ENCODE measurements at regions not wholly inside any gene's neighbourhood (a gene's known extent, or its start where the extent isn't known, plus 50 kb on each side); places are given as distances from the start of the nearest gene placed in this dataset.

DNA sequence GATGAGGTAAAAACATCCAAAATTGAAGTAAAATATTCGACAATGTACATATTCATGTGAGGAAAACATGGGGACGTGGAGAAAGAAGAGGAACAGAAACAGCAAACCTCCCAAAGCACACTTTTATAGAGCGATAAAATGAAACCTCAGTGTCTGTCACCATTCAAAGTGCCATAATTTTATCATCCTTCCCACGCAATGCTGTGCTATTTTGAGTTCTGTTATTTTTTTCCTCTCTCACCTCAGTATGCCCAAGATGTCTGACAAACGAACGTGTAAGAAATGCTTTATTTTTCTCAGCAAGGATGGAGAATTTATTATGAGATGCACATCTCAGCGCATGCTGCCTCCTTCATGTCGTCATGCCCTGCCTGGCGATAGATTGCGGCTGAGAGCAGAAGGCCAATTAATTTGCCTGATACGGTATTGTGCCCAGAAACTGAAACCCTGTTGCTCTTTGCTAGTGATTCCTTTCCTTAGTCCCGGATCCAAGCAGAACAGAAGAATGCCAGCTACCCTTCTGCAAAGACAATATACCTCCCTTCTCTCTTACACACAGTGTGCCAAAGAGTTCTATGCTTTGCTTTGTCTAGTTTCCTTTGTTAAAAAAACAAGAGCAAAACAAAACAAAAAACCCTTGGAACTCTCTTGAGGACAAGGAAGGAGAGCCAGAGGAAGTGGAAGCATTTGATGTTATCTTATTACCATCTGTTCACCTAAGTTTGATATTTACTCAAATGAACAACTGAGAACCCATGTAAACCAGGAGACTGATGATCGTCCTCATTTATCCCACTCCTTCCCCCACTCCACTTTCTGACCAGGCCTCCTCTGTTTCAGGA lies 192.4 kb downstream of the SEMA6A start:
- no peak overlapping the region for H3K4me3 ChIP-seq (ENCODE audit: low read depth, low read length)
- TF ChIP-seq, protein P1, sequence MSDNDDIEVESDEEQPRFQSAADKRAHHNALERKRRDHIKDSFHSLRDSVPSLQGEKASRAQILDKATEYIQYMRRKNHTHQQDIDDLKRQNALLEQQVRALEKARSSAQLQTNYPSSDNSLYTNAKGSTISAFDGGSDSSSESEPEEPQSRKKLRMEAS (IDR thresholded peaks at IDR 0.05; ENCODE audit: low read depth, low read length): no peak
- no peak for TF ChIP-seq POLR2A (IDR thresholded peaks at IDR 0.05; ENCODE audit: extremely low read depth, insufficient read length)
- TF ChIP-seq, protein P2, sequence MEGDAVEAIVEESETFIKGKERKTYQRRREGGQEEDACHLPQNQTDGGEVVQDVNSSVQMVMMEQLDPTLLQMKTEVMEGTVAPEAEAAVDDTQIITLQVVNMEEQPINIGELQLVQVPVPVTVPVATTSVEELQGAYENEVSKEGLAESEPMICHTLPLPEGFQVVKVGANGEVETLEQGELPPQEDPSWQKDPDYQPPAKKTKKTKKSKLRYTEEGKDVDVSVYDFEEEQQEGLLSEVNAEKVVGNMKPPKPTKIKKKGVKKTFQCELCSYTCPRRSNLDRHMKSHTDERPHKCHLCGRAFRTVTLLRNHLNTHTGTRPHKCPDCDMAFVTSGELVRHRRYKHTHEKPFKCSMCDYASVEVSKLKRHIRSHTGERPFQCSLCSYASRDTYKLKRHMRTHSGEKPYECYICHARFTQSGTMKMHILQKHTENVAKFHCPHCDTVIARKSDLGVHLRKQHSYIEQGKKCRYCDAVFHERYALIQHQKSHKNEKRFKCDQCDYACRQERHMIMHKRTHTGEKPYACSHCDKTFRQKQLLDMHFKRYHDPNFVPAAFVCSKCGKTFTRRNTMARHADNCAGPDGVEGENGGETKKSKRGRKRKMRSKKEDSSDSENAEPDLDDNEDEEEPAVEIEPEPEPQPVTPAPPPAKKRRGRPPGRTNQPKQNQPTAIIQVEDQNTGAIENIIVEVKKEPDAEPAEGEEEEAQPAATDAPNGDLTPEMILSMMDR (IDR thresholded peaks at IDR 0.05; ENCODE audit: low read depth, low read length): no peak
- DNase-seq (ENCODE audit: low read depth): no peak

DNA sequence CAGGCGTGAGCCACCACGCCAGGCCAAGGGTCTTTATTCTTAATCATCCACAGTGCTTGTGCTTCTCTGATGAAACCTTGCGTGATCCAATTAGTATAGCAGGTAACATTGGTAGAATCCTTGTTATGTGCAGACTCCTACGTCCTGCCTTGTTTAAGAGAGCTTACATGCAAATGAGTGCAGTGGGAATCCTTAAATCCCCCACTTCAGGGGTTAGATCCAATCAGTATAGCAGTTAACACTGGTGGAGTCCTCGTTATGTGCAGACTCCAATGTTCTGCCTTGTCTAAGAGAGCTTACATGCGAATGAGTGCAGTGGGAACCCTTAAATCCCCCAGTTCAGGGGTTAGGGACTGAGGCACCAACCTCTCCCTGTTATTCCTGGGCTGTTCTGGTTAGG lies 193.4 kb downstream of the SEMA6A start:
- H3K4me3 ChIP-seq (ENCODE audit: low read depth, low read length): no peak overlapping the region
- no peak for TF ChIP-seq POLR2A (IDR thresholded peaks at IDR 0.05; ENCODE audit: extremely low read depth, insufficient read length)
- TF ChIP-seq MYC (IDR thresholded peaks at IDR 0.05; ENCODE audit: low read depth, low read length): no peak
- DNase-seq (ENCODE audit: low read depth): no peak

DNA sequence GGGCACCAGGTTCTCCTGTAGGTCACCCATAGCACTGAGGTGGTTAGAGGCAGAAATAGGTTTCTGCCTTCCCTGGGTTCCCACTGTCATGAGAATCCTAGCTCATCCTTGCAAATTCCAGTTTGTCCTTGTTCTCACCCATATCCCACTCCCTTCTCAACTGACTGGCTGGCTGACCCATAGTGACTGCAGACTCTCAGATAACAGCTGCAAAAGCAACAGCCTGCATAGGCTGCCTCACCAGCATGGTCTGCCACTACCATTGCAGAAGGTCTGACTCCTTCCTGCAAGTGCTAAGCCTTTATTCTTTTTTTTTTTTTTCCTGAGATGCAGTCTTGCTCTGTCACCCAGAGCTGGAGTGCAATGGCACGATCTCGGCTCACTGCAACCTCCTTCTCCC lies 194.0 kb downstream of the SEMA6A start:
- DNase-seq (ENCODE audit: low read depth): no peak
- TF ChIP-seq, protein P2 (IDR thresholded peaks at IDR 0.05; ENCODE audit: low read depth, low read length): no peak
- TF ChIP-seq POLR2A (IDR thresholded peaks at IDR 0.05; ENCODE audit: extremely low read depth, insufficient read length): no peak
- TF ChIP-seq, protein P1 (IDR thresholded peaks at IDR 0.05; ENCODE audit: low read depth, low read length): no peak
- TF ChIP-seq MYC (IDR thresholded peaks at IDR 0.05; ENCODE audit: low read depth, low read length): no peak
- H3K4me3 ChIP-seq (ENCODE audit: low read depth, low read length): no peak overlapping the region

DNA sequence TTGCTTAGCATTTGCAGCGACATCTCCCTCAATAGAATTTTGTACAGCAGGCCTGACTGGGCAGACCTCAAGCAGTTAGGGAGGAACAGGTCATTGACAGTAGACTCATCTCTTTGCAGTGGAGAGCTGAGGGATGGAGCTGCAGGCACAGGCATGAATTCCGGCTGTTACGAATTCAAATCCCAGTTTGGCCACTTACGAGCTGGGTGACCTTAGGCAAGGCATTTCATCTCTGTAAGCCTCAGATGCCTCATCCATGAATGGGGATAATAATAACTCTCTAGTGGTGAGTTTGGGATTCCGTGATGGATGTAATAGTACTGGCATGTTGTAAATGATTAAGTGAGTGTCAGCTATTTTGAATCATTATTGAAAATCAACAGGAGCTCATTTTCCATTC lies 195.3 kb downstream of the SEMA6A start:
- no peak overlapping the region for H3K4me3 ChIP-seq (ENCODE audit: low read depth, low read length)
- TF ChIP-seq MYC (IDR thresholded peaks at IDR 0.05; ENCODE audit: low read depth, low read length) (no peak), POLR2A (IDR thresholded peaks at IDR 0.05; ENCODE audit: extremely low read depth, insufficient read length) (no peak)
- TF ChIP-seq, protein P1 (IDR thresholded peaks at IDR 0.05; ENCODE audit: low read depth, low read length): no peak
- TF ChIP-seq, protein P2 (IDR thresholded peaks at IDR 0.05; ENCODE audit: low read depth, low read length): no peak
- no peak for DNase-seq (ENCODE audit: low read depth)

DNA sequence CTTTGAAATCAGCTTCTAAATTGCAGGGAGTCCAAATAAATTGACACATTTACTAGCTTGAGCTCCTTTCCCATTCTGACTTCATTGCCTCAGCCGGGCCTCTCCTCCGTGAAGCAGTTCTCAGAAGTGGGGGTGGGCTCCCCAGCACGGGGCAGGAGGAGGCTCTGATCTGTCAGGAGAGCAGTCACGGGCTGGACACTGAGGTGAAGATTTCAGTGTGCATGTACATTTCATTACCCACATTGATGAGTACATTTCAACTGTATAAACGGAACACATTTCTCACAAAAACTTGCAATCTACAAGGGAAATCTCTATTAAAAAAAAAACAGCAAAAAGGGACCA lies 195.9 kb downstream of the SEMA6A start:
- no peak overlapping the region for H3K4me3 ChIP-seq (ENCODE audit: low read depth, low read length)
- DNase-seq (ENCODE audit: low read depth): no peak
- TF ChIP-seq, protein P1 (IDR thresholded peaks at IDR 0.05; ENCODE audit: low read depth, low read length): no peak
- TF ChIP-seq, protein P2 (IDR thresholded peaks at IDR 0.05; ENCODE audit: low read depth, low read length): no peak
- TF ChIP-seq MYC (IDR thresholded peaks at IDR 0.05; ENCODE audit: low read depth, low read length) (no peak), POLR2A (IDR thresholded peaks at IDR 0.05; ENCODE audit: extremely low read depth, insufficient read length) (no peak)

DNA sequence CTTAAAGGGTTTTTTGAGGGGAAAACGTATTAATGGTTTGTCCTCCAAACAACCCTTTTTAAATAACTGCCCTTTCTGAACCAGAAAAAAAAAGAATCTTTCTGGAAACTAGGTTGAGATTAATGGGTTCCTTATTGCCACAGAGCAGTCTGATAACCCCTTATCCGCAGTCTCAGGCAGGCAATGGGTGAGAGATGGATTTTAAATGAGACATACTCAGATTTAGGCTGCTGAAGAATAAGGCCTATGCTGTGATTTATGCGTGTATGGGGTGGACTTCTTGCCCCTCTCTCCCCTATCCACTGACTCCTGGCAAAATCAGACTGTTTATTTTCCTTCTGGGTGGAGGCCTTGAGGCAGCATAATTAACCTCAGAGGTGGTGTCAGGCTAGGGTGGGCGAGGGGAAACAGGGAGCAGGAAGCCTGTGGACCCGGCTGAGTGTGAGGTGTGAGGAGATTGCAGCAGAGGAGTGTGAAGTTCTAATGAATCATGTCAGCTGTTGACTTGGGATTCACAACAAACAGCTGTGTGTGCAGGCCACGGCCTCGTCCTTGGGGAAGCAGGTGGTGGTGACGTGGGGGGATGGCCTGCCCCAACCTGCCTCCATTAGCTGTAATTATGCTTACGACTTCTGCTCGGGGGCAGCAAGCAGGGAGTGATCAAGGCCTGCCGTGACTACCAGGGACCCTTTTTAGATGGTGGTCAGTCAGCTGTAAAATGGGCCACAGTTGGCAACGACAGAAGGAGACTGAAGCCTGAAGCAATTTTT lies 196.4 kb downstream of the SEMA6A start:
- TF ChIP-seq, protein P1 (IDR thresholded peaks at IDR 0.05; ENCODE audit: low read depth, low read length): no peak
- TF ChIP-seq, protein P2 (IDR thresholded peaks at IDR 0.05; ENCODE audit: low read depth, low read length): no peak
- TF ChIP-seq POLR2A (IDR thresholded peaks at IDR 0.05; ENCODE audit: extremely low read depth, insufficient read length) (no peak), MYC (IDR thresholded peaks at IDR 0.05; ENCODE audit: low read depth, low read length) (no peak)
- DNase-seq (ENCODE audit: low read depth): no peak
- no peak overlapping the region for H3K4me3 ChIP-seq (ENCODE audit: low read depth, low read length)

Data from NB4 (cell line).